GM23248 (cell line): ENCODE measurements at regions not wholly inside any gene's neighbourhood (a gene's known extent, or its start where the extent isn't known, plus 50 kb on each side); places are given as distances from the start of the nearest gene placed in this dataset.

ENCODE experiments used
- EZH2 ChIP-seq: fragments of 200-600 bp; sonication (generic); IDR thresholded peaks from 2 replicates; pipeline ENCODE4 v1.6.1; 2018; ENCODE audit warnings: antibody characterized with exemption, mild to moderate bottlenecking; ENCODE audit not compliant: insufficient read depth, poor library complexity, severe bottlenecking
- EZH2phosphoT487 ChIP-seq: fragments of 200-600 bp; sonication (generic); IDR thresholded peaks from 2 replicates; pipeline ENCODE4 v1.6.1; 2018; ENCODE audit warnings: antibody characterized with exemption, moderate library complexity, mild to moderate bottlenecking, low read depth; ENCODE audit not compliant: insufficient read depth

GRCh38 chr2:46826569-46827245 is 88.9 kb downstream of the MCFD2 start:
- no peak for TF ChIP-seq EZH2
- TF ChIP-seq EZH2phosphoT487, result no peak
